KOPT-K1 (cell line): ENCODE measurements at regions not wholly inside any gene's neighbourhood (a gene's known extent, or its start where the extent isn't known, plus 50 kb on each side); places are given as distances from the start of the nearest gene placed in this dataset.
"Not testable (repeated sequence)": the region's sequence is repeated elsewhere in the genome, so short reads cannot be mapped to it uniquely, and the experiment has no call there.

ENCODE experiments used
- H3K27ac ChIP-seq: fragments of 200-600 bp; sonication (generic); 2 replicates; pipeline ENCODE4 v1.5.1; 2016; ENCODE audit warnings: antibody characterized with exemption, mild to moderate bottlenecking, low read depth, low read length; ENCODE audit not compliant: poor library complexity, severe bottlenecking
- H3K36me3 ChIP-seq: fragments of 200-600 bp; sonication (generic); 2 replicates; pipeline ENCODE4 v1.5.1; 2017; ENCODE audit warnings: antibody characterized with exemption, mild to moderate bottlenecking, low read length, moderate library complexity; ENCODE audit not compliant: insufficient read depth
- H3K9me3 ChIP-seq: fragments of 200-600 bp; sonication (generic); 2 replicates; pipeline ENCODE4 v1.5.1; 2017; ENCODE audit warnings: antibody characterized with exemption, low read length, mild to moderate bottlenecking; ENCODE audit not compliant: insufficient read depth, poor library complexity, severe bottlenecking

DNA sequence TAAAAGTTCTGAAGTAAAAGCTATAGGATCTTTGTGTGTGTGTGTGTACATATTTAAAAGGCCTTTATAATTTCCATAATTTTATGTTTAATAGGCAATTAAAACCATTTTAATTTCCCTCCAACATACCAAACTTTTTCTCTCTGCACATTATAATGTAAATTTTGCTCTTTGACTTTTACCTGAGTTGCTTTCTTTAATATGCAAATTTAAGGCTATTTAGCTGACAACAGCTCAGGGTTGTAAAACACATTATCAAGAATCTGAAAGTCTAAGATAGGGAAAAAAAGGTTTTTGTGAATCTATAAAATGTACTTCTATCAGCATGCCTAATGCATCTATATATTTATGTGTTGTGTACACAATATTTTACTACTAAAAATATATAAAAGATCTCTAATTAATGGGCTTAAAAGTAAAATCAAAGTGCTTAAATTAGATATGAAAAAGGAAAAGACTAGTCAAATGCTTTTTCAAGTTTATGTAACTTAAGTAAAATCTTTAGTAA lies 239.6 kb upstream of the RAI14 start:
- peaks cover 17% of the 10 kb centered on the region for H3K9me3 ChIP-seq
- H3K27ac ChIP-seq = no peak overlapping the region
- no peaks in the 10 kb centered on the region for H3K36me3 ChIP-seq

DNA sequence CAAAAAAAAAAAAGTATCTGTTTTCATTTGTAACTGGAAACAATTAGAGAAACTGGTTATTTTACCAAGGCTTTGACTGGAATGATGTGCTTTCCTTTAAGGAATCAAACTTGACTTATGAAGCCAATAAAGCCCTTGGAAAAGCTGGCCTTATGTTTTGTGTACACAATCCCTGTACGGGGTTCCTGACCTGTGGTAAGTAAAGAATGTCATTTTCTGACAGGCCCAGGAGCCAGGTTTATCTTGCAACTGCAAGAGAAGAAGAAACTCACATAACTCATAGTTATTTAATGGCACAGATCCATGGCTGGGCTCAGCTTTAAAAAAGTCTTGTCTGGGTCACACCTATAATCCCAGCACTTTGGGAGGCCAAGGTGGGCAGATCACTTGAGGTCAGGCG lies 235.9 kb upstream of the RAI14 start:
- peaks cover 17% of the 10 kb centered on the region for H3K9me3 ChIP-seq
- H3K36me3 ChIP-seq, H3K27ac ChIP-seq: not testable (repeated sequence)

DNA sequence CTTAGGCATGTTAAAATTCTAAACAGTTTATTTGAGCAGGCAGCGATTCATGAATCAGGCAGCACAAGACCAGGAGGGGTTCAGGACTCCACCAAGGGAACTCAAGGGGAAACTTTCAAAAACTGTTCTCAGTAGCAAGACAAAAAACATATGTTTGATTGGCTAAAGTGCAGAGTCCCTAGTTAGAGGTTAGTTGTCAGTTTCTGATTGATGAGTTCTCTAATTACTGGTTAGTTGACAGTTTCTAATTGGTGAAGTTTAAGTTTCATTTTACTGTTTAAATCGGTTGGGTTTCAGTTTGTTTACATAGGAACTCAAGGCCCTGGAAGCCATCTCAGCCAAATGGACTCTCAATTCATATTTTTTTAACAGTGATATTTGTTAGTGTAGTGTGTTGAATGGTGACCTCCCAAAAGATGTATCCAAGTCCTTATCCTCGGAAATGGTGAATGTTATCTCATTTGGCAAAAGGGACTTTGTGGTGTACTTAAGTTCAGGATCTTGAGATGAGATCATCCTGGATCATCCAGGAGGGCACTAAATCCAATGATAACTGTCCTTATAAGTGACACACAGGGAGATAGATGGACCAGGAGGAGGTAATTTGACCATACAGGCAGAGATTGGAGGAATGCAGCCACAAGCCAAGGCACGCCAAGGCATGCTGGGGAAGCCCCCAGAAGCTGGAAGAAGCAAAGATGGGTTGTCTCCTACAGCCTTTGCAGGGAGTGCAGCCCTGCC lies 219.2 kb upstream of the RAI14 start:
- Histone ChIP-seq H3K9me3 (no peaks in the 10 kb centered on the region), H3K36me3 (no peaks in the 10 kb centered on the region), H3K27ac (no peak overlapping the region)

DNA sequence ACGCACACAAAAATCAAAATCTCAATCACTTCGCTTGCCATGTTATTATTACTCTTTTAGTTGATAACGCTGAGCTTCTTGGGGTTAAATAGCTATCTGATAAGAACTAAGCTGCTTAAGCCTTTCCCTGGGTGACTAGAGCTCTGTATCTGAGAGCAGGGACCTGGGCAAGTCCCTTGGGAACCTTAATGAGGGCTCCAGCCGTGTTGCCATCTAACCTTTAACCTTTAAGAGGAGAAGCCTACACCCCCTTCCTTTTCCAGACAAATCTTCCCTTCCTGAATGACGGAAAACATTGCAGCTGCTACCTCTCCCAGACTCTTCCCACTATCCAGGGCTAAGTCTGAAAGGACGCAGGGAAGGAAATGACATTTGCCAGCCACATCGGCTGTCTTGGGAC lies 216.5 kb upstream of the RAI14 start:
- no peaks in the 10 kb centered on the region for H3K36me3 ChIP-seq
- no peak overlapping the region for H3K27ac ChIP-seq
- H3K9me3 ChIP-seq = no peaks in the 10 kb centered on the region

DNA sequence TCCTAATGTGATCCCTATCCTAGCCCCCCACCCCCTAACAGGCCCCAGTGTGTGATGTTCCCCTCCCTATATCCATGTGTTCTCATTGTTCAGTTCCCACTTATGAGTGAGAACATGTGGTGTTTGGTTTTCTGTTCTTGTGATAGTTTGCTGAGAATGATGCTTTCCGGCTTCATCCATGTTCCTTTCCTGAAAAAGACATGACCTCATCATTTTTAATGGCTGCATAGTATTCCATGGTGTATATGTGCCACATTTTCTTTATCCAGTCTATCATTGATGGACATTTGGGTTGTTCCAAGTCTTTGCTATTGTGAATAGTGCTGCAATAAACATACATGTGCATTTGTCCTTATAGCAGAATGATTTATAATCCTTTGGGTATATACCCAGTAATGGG lies 214.4 kb upstream of the RAI14 start:
- H3K9me3 ChIP-seq, H3K27ac ChIP-seq, H3K36me3 ChIP-seq: not testable (repeated sequence)

DNA sequence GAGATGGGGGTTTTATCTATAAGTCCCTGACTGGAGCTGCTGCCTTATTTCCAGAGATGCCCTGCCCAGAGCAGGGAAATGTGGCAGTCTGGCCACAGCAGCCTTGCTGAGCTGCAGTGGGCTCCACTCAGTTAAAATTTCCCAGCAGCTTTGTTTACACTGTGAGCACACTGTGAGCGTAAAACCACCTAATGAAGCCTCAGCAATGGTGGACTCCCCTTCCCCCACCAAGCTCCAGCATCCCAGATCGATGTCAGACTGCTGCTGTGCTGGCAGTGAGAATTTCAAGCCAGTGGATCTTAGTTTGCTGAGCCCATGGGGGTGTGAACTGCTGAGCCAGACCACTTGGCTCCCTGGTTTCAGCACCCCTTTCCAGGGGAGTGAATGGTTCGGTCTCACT lies 208.7 kb upstream of the RAI14 start:
- H3K36me3 ChIP-seq = no peaks in the 10 kb centered on the region
- no peaks in the 10 kb centered on the region for H3K9me3 ChIP-seq
- H3K27ac ChIP-seq = no peak overlapping the region

DNA sequence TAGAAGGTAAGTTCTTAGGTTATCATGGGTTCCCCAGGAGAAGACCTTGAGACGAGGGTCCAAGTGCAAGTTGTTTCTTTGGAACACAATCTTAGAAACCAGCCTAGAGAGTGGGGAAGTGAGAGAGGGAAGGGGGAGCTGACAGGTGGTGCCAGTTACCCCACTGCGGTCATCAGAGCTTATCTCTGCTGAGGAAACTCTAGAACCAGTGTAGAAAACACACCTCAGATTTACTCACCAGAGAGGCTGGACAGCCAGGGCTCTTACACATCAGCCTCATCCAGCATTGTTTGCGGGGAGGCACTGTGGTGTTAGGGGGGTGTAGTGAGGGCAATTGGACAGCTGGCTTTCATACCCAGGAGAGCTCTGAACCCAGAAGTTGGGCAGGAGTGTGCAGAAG lies 206.5 kb upstream of the RAI14 start:
- no peaks in the 10 kb centered on the region for H3K9me3 ChIP-seq
- H3K36me3 ChIP-seq = no peaks in the 10 kb centered on the region
- no peak overlapping the region for H3K27ac ChIP-seq

DNA sequence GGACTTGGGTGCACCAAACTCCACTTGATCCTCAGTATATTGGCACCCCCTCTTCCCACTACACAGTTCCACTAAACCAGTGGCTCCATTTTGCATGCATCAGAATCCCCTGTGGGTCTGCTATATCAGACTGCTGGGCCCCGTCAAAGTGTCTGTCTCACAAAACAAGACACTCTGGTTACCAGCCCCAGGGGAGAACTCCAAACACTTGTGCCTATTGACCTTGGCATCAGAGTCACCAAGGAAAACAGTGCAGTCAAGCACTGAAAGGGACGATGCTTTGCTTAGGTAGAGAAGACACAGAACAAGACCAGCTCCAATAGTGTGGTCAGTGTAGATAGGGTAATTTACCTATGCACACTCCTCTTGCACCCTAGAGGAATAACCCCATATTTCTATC lies 205.8 kb upstream of the RAI14 start:
- Histone ChIP-seq H3K36me3 (no peaks in the 10 kb centered on the region), H3K9me3 (no peaks in the 10 kb centered on the region), H3K27ac (no peak overlapping the region)

DNA sequence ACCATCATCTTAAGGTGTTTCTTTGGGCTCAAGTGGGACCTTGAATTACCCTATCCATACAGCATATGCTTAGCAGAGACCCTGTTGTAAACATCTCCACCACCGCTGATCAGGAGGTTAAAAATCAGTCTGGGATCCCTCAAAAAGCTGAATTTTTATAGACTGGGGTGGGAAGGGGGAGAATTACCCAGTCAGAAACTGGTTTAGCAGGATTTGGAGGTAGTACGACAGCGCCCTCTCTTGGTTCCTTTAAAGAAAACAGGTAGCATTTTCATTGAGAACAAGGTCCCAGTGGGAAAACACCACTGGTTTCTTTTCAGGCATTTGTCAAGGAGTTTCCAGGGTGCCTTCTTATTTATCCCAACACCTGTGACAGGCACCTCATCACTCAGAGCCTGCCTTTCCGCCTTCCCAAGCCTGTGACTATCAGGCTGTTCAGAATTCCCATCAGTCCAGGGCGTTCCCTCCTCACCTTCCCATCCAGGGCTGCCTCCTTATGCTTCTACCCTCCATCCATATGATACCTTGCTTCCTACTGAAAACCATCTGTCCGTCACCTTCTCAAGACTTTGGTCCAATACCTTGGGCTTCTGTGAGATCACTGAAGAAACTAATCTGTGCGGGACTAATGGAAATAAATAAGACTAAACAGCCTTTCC lies 203.8 kb upstream of the RAI14 start:
- Histone ChIP-seq H3K9me3 (no peaks in the 10 kb centered on the region), H3K27ac (no peak overlapping the region), H3K36me3 (no peaks in the 10 kb centered on the region)

DNA sequence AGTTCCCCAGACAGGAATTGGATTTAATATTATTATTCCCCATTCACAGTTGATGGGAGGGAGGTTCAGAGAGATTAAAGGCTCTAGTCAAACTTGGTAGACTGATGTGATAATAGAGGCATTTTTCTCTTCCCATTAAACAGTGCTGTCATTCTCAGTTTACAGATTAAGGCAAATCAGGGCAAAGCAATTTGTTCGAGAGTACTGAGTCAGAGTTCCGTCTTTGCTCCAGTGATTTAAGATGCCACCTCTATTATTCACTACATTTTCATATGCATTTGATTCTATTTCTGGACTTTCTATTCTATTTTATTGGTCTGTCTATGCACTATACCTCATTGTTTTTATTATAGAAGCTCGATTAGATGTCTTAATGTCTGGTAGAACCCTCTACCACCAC lies 201.0 kb upstream of the RAI14 start:
- peaks cover 7% of the 10 kb centered on the region for H3K9me3 ChIP-seq
- no peak overlapping the region for H3K27ac ChIP-seq
- H3K36me3 ChIP-seq = no peaks in the 10 kb centered on the region

DNA sequence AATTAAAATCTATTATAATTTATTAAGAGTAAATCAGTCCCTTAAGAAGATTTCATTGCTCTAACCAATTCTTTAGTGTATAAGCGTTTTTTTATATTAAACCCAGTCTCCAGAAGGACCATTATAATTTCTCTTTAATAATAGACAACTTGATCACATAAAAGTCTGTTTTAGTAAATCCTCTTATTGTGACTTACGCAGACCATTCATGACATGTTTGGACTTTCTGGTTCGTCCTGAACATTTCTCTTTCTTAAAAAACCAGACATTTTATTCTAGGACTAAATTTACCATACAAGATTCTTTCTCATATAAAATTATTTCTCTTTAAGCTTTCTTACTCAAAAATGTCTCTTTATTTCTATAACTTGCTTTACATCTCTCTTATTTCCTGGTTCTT lies 196.2 kb upstream of the RAI14 start:
- H3K9me3 ChIP-seq = peaks cover 18% of the 10 kb centered on the region
- H3K27ac ChIP-seq = no peak overlapping the region
- no peaks in the 10 kb centered on the region for H3K36me3 ChIP-seq

DNA sequence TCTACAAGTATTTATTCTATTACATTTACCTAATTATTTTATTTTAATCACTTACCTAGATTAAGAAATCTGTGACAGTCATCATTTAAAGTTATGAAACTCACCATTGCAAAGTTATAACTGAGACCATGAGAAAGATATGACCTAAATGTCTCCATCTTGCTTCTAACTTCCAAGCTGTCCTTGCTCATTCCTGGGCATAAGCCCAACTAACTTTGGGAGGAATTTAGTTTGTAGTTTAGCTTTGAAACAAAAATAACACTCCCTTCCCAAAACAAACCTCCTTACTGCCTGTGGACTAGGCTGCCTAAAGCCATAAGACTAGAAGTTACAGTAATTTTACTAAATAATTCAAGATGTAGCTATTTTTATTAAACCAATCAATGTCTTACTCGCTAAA lies 195.6 kb upstream of the RAI14 start:
- no peak overlapping the region for H3K27ac ChIP-seq
- H3K36me3 ChIP-seq = no peaks in the 10 kb centered on the region
- peaks cover 18% of the 10 kb centered on the region for H3K9me3 ChIP-seq

DNA sequence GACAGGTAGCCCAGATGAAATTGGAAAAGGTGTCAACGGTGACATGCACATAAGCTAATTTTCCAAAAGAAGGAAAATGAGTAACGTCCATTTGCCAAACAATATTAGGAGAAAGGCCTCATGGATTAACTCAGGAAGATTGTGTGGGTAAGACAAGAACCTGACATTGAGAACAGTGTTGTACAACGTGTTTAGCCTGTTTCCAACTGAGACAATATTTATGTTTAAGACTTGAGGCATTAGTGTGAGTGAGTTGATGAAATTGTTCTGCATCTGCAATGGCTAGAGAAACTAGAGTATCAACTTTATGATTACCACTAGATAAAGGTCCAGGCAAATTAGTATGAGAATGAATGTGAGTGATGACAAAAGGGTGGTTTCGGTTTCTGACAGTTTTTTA lies 191.3 kb upstream of the RAI14 start:
- Histone ChIP-seq H3K9me3 (peaks cover 11% of the 10 kb centered on the region), H3K27ac (no peak overlapping the region), H3K36me3 (no peaks in the 10 kb centered on the region)

DNA sequence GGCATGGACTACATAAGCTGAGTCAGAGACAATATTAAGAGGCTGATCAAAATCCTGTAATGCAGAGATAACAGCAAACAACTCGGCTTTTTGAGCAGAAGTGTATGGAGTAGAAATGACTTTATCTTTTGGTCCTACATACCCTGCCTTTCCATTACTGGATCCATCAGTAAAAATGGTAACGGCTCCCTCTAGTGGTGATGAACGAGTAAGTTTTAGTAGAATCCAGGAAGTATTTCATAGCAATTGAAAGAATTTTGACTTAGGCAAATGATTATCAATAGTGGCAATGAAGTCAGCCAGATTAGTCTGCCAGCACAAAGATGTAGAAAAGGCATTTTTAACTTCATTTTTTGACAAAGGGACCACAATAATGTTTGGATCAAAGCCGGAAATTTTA lies 190.8 kb upstream of the RAI14 start:
- not testable (repeated sequence) for H3K27ac ChIP-seq, H3K36me3 ChIP-seq
- peaks cover 11% of the 10 kb centered on the region for H3K9me3 ChIP-seq

DNA sequence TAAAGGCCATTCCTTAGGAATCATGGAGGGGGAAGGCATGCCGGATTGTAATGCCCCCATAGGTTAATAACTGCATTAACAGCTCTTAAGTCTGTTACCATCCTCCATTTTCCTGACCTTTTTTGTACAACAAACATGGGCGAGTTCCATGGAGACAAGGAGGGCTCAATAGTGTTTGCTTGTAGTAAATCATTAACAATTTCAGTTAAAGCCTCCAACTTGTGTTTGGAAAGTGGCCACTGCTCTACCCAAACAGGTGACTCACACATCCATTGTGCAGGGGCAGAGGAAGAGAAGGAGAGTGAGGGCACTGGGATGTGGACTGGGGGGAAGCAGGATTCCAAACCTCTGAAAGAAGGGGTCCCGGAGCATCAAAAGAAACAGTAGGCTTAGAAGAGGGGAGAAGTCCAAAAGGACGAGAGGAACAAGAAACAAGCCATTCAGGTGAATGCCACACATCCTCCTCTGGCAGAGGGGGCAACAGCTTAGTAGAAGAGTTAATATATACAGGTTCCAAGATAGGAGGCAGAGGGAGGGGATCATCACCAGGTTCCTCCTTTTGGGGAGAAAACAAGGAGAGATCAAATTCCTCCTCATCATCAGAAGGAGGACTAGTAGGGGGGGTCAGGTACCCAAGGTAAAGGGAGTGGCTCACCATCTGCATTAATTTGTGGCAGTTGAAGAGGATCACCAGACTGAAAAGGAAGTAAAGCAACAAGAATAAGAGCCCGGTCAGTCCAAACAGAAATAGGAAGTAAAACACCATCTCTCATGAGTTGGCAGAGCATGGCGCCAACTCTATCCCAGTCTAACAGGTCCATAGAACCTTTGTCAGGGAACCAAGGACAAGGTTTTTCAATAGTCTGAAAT lies 189.4 kb upstream of the RAI14 start:
- not testable (repeated sequence) for H3K9me3 ChIP-seq, H3K36me3 ChIP-seq, H3K27ac ChIP-seq
